Activated CD4-positive, alpha-beta T cell treated with anti-CD3 and anti-CD28 coated beads for 1 hour (primary cell): ENCODE measurements at regions not wholly inside any gene's neighbourhood (a gene's known extent, or its start where the extent isn't known, plus 50 kb on each side); places are given as distances from the start of the nearest gene placed in this dataset.
A peak's percentile ranks its signal among the peaks of the same experiment; 100 is the strongest.
"Not testable (repeated sequence)": the region's sequence is repeated elsewhere in the genome, so short reads cannot be mapped to it uniquely, and the experiment has no call there.

Source experiments
- DNase-seq: peaks from one replicate; pipeline ENCODE4 v3.0.0-alpha.2; 2020

- DNase-seq = no peak
Observed at GRCh38 chr18:34942276-34942675, 98.9 kb upstream of the MAPRE2 start.

- DNase-seq = no peak
Observed at GRCh38 chr18:34942975-34943374, 98.2 kb upstream of the MAPRE2 start.

GRCh38 chr18:34943587-34943986, 97.6 kb upstream of the MAPRE2 start:
- DNase-seq = no peak

GRCh38 chr18:34947711-34948125, 93.5 kb upstream of the MAPRE2 start:
- no peak for DNase-seq

- no peak for DNase-seq
Observed at GRCh38 chr18:34951625-34952379, 89.4 kb upstream of the MAPRE2 start.

GRCh38 chr18:34953212-34953611, 88.0 kb upstream of the MAPRE2 start:
- no peak for DNase-seq

- not testable (repeated sequence) for DNase-seq
Observed at GRCh38 chr18:34955494-34955893, 85.7 kb upstream of the MAPRE2 start.

GRCh38 chr18:34956663-34957062, 84.5 kb upstream of the MAPRE2 start:
- no peak for DNase-seq

GRCh38 chr18:34957119-34957863, 83.9 kb upstream of the MAPRE2 start:
- no peak for DNase-seq

- no peak for DNase-seq
Observed at GRCh38 chr18:34957864-34958259, 83.4 kb upstream of the MAPRE2 start.

GRCh38 chr18:34959211-34959829, 81.9 kb upstream of the MAPRE2 start:
- DNase-seq = no peak

GRCh38 chr18:34959989-34960388, 81.2 kb upstream of the MAPRE2 start:
- DNase-seq = no peak

- no peak for DNase-seq
Observed at GRCh38 chr18:34965108-34965507, 76.1 kb upstream of the MAPRE2 start.

- DNase-seq = no peak
Observed at GRCh38 chr18:34965566-34965965, 75.6 kb upstream of the MAPRE2 start.

- no peak for DNase-seq
Observed at GRCh38 chr18:34970106-34970505, 71.1 kb upstream of the MAPRE2 start.

- DNase-seq = no peak
Observed at GRCh38 chr18:34971313-34971712, 69.9 kb upstream of the MAPRE2 start.

GRCh38 chr18:34972765-34973414, 68.3 kb upstream of the MAPRE2 start:
- DNase-seq = no peak

GRCh38 chr18:34976123-34976522, 65.1 kb upstream of the MAPRE2 start:
- DNase-seq = no peak

GRCh38 chr18:34976534-34976898, 64.7 kb upstream of the MAPRE2 start:
- DNase-seq = no peak

GRCh38 chr18:34976899-34977837, 64.0 kb upstream of the MAPRE2 start:
- DNase-seq = peak; percentile 69

- peak; percentile 18 for DNase-seq
Observed at GRCh38 chr18:34977838-34978532, 63.2 kb upstream of the MAPRE2 start.

GRCh38 chr18:34978533-34978893, 62.7 kb upstream of the MAPRE2 start:
- DNase-seq = no peak
